ENCODE measurements at regions not wholly inside any gene's neighbourhood (a gene's known extent, or its start where the extent isn't known, plus 50 kb on each side); places are given as distances from the start of the nearest gene placed in this dataset.

- H3K4me3 ChIP-seq (ENCODE audit: insufficient read length, low read depth), result no peak overlapping the region
- H3K4me1 ChIP-seq (ENCODE audit: insufficient read depth, insufficient read length), result no peaks in the 10 kb centered on the region
- H3K27me3 ChIP-seq (ENCODE audit: insufficient read depth, insufficient read length), result no peaks in the 10 kb centered on the region
- no peaks in the 10 kb centered on the region for H3K9me3 ChIP-seq (ENCODE audit: insufficient read depth, low read length)
- TF ChIP-seq ZNF274 (IDR thresholded peaks at IDR 0.05; ENCODE audit: low read depth, low read length) (no peak), YY1 (IDR thresholded peaks at IDR 0.05; ENCODE audit: insufficient read depth, insufficient read length) (no peak), SUZ12 (IDR thresholded peaks at IDR 0.05; ENCODE audit: extremely low read depth, insufficient read depth, insufficient read length) (no peak)
- DNase-seq (ENCODE audit: low read depth, low spot score), result no peak
- no peaks in the 10 kb centered on the region for H3K36me3 ChIP-seq (ENCODE audit: insufficient read depth, insufficient read length, low read length)
- no peak overlapping the region for H3K9ac ChIP-seq (ENCODE audit: insufficient read length, low read depth)
Measured at GRCh38 chr2:14239605-14240004, 392.9 kb upstream of the LRATD1 start.

- H3K4me3 ChIP-seq (ENCODE audit: insufficient read length, low read depth), result no peak overlapping the region
- TF ChIP-seq SUZ12 (IDR thresholded peaks at IDR 0.05; ENCODE audit: extremely low read depth, insufficient read depth, insufficient read length), result no peak
- TF ChIP-seq ZNF274 (IDR thresholded peaks at IDR 0.05; ENCODE audit: low read depth, low read length), result no peak
- H3K36me3 ChIP-seq (ENCODE audit: insufficient read depth, insufficient read length, low read length), result no peaks in the 10 kb centered on the region
Measured at GRCh38 chr2:14240868-14241267, 391.6 kb upstream of the LRATD1 start.

GRCh38 chr2:14245901-14246300 lies 386.6 kb upstream of the LRATD1 start:
- Histone ChIP-seq H3K27me3 (ENCODE audit: insufficient read depth, insufficient read length) (no peaks in the 10 kb centered on the region), H3K4me1 (ENCODE audit: insufficient read depth, insufficient read length) (no peaks in the 10 kb centered on the region), H3K9me3 (ENCODE audit: insufficient read depth, low read length) (no peaks in the 10 kb centered on the region), H3K4me3 (ENCODE audit: insufficient read length, low read depth) (no peak overlapping the region), H3K36me3 (ENCODE audit: insufficient read depth, insufficient read length, low read length) (no peaks in the 10 kb centered on the region), H3K9ac (ENCODE audit: insufficient read length, low read depth) (no peak overlapping the region)
- DNase-seq (ENCODE audit: low read depth, low spot score), result no peak
- TF ChIP-seq SUZ12 (IDR thresholded peaks at IDR 0.05; ENCODE audit: extremely low read depth, insufficient read depth, insufficient read length) (no peak), YY1 (IDR thresholded peaks at IDR 0.05; ENCODE audit: insufficient read depth, insufficient read length) (no peak), ZNF274 (IDR thresholded peaks at IDR 0.05; ENCODE audit: low read depth, low read length) (no peak)

More at GRCh38 chr2:14240868-14241267, 391.6 kb upstream of the LRATD1 start:
- DNase-seq (ENCODE audit: low read depth, low spot score), result no peak
- Histone ChIP-seq H3K9ac (ENCODE audit: insufficient read length, low read depth) (no peak overlapping the region), H3K4me1 (ENCODE audit: insufficient read depth, insufficient read length) (no peaks in the 10 kb centered on the region), H3K27me3 (ENCODE audit: insufficient read depth, insufficient read length) (no peaks in the 10 kb centered on the region), H3K9me3 (ENCODE audit: insufficient read depth, low read length) (no peaks in the 10 kb centered on the region)

- Histone ChIP-seq H3K4me3 (ENCODE audit: insufficient read length, low read depth) (no peak overlapping the region), H3K9me3 (ENCODE audit: insufficient read depth, low read length) (no peaks in the 10 kb centered on the region), H3K9ac (ENCODE audit: insufficient read length, low read depth) (no peak overlapping the region), H3K4me1 (ENCODE audit: insufficient read depth, insufficient read length) (peaks cover 2% of the 10 kb centered on the region), H3K27me3 (ENCODE audit: insufficient read depth, insufficient read length) (no peaks in the 10 kb centered on the region), H3K36me3 (ENCODE audit: insufficient read depth, insufficient read length, low read length) (no peaks in the 10 kb centered on the region)
- TF ChIP-seq SUZ12 (IDR thresholded peaks at IDR 0.05; ENCODE audit: extremely low read depth, insufficient read depth, insufficient read length) (no peak), YY1 (IDR thresholded peaks at IDR 0.05; ENCODE audit: insufficient read depth, insufficient read length) (no peak), ZNF274 (IDR thresholded peaks at IDR 0.05; ENCODE audit: low read depth, low read length) (no peak)
- no peak for DNase-seq (ENCODE audit: low read depth, low spot score)
Measured at GRCh38 chr2:14255135-14255820, 377.2 kb upstream of the LRATD1 start.

- H3K27me3 ChIP-seq (ENCODE audit: insufficient read depth, insufficient read length), result no peaks in the 10 kb centered on the region
- no peak overlapping the region for H3K4me3 ChIP-seq (ENCODE audit: insufficient read length, low read depth)
- H3K9ac ChIP-seq (ENCODE audit: insufficient read length, low read depth), result no peak overlapping the region
- peak; percentile 46 for DNase-seq (ENCODE audit: low read depth, low spot score)
- peaks cover 2% of the 10 kb centered on the region for H3K4me1 ChIP-seq (ENCODE audit: insufficient read depth, insufficient read length)
- H3K36me3 ChIP-seq (ENCODE audit: insufficient read depth, insufficient read length, low read length), result no peaks in the 10 kb centered on the region
- TF ChIP-seq SUZ12 (IDR thresholded peaks at IDR 0.05; ENCODE audit: extremely low read depth, insufficient read depth, insufficient read length) (no peak), ZNF274 (IDR thresholded peaks at IDR 0.05; ENCODE audit: low read depth, low read length) (no peak), YY1 (IDR thresholded peaks at IDR 0.05; ENCODE audit: insufficient read depth, insufficient read length) (no peak)
- no peaks in the 10 kb centered on the region for H3K9me3 ChIP-seq (ENCODE audit: insufficient read depth, low read length)
Measured at GRCh38 chr2:14256890-14257289, 375.6 kb upstream of the LRATD1 start.

GRCh38 chr2:14257801-14258507 lies 374.6 kb upstream of the LRATD1 start:
- Histone ChIP-seq H3K36me3 (ENCODE audit: insufficient read depth, insufficient read length, low read length) (no peaks in the 10 kb centered on the region), H3K27me3 (ENCODE audit: insufficient read depth, insufficient read length) (no peaks in the 10 kb centered on the region), H3K4me3 (ENCODE audit: insufficient read length, low read depth) (no peak overlapping the region), H3K4me1 (ENCODE audit: insufficient read depth, insufficient read length) (peaks cover 2% of the 10 kb centered on the region), H3K9me3 (ENCODE audit: insufficient read depth, low read length) (no peaks in the 10 kb centered on the region), H3K9ac (ENCODE audit: insufficient read length, low read depth) (no peak overlapping the region)
- TF ChIP-seq ZNF274 (IDR thresholded peaks at IDR 0.05; ENCODE audit: low read depth, low read length) (no peak), SUZ12 (IDR thresholded peaks at IDR 0.05; ENCODE audit: extremely low read depth, insufficient read depth, insufficient read length) (no peak), YY1 (IDR thresholded peaks at IDR 0.05; ENCODE audit: insufficient read depth, insufficient read length) (no peak)
- no peak for DNase-seq (ENCODE audit: low read depth, low spot score)

- no peak for TF ChIP-seq YY1 (IDR thresholded peaks at IDR 0.05; ENCODE audit: insufficient read depth, insufficient read length)
- no peak for TF ChIP-seq ZNF274 (IDR thresholded peaks at IDR 0.05; ENCODE audit: low read depth, low read length)
- TF ChIP-seq SUZ12 (IDR thresholded peaks at IDR 0.05; ENCODE audit: extremely low read depth, insufficient read depth, insufficient read length), result no peak
- DNase-seq (ENCODE audit: low read depth, low spot score), result no peak
- Histone ChIP-seq H3K27me3 (ENCODE audit: insufficient read depth, insufficient read length) (no peaks in the 10 kb centered on the region), H3K4me3 (ENCODE audit: insufficient read length, low read depth) (no peak overlapping the region), H3K9ac (ENCODE audit: insufficient read length, low read depth) (no peak overlapping the region), H3K36me3 (ENCODE audit: insufficient read depth, insufficient read length, low read length) (no peaks in the 10 kb centered on the region), H3K4me1 (ENCODE audit: insufficient read depth, insufficient read length) (no peaks in the 10 kb centered on the region), H3K9me3 (ENCODE audit: insufficient read depth, low read length) (no peaks in the 10 kb centered on the region)
Measured at GRCh38 chr2:14261771-14262170, 370.7 kb upstream of the LRATD1 start.

All from NT2/D1 (cell line).